Endothelial cell of umbilical vein (primary cell): ENCODE measurements at regions not wholly inside any gene's neighbourhood (a gene's known extent, or its start where the extent isn't known, plus 50 kb on each side); places are given as distances from the start of the nearest gene placed in this dataset.

Experiments
- BruUV-seq: library from RNA; stranded (reverse); fragments of 400-500 nt; replicated peaks from 2 replicates; lab custom pipeline; 2021; lab: Mats Ljungman, UMichigan
- CTCF ChIA-PET: fragments of 300-600, 350-600 bp; sonication (Branson Sonifier 250); formaldehyde crosslinking; loops from one replicate; lab custom pipeline; 2021; ENCODE audit warnings: antibody characterized with exemption, inconsistent platforms; lab: Charles Lee
- POLR2A ChIA-PET: fragments of 300-600, 350-600 bp; sonication (Branson Sonifier 250); formaldehyde crosslinking; loops from one replicate; lab custom pipeline; 2021; ENCODE audit warnings: antibody characterized with exemption, inconsistent platforms; lab: Charles Lee
- DNase-seq: peaks from one replicate; pipeline ENCODE4 v3.0.0-alpha.2; 2011; ENCODE audit warnings: low read depth, low spot score
- FAIRE-seq: peaks from 2 replicates; lab custom pipeline; 2011; peaks lifted over from hg19 to GRCh38; lab: Jason Lieb, UNC
- H2AFZ ChIP-seq: 2 replicates; pipeline ENCODE4 v1.6.0; 2012; ENCODE audit warnings: low read depth, low read length, control low read depth, inconsistent platforms
- H3K27ac ChIP-seq: 2 replicates; pipeline ENCODE4 v1.5.1; 2011; ENCODE audit warnings: low read depth, mild to moderate bottlenecking, control low read depth, low read length, moderate library complexity; ENCODE audit not compliant: insufficient read depth
- H3K27me3 ChIP-seq, 2 experiments: 2 replicates each; pipeline versions ENCODE4 v1.6.0 to v1.6.1; 2011; ENCODE audit warnings: low read length in 2 of 2, mixed read lengths in 1 of 2; ENCODE audit not compliant: control insufficient read depth in 2 of 2, insufficient read depth in 2 of 2
- H3K36me3 ChIP-seq, 2 experiments: 2 replicates in 1 of 2; 3 replicates in 1 of 2; pipeline ENCODE4 v1.5.1; 2011; ENCODE audit warnings: low read length in 2 of 2, mild to moderate bottlenecking in 1 of 2, moderate library complexity in 1 of 2; ENCODE audit not compliant: control insufficient read depth in 2 of 2, insufficient read depth in 2 of 2; ENCODE audit errors: extremely low read depth in 1 of 2
- H3K4me1 ChIP-seq: 3 replicates; pipeline ENCODE4 v1.5.1; 2011; ENCODE audit warnings: mild to moderate bottlenecking, low read length; ENCODE audit not compliant: control insufficient read depth, insufficient read depth; ENCODE audit errors: extremely low read depth
- H3K4me2 ChIP-seq: 2 replicates; pipeline ENCODE4 v1.6.1; 2011; ENCODE audit warnings: low read length, control low read depth, mixed read lengths; ENCODE audit not compliant: insufficient read depth
- H3K4me3 ChIP-seq, 3 experiments: fragments of 200-600 bp in 1 of 3; sonication (generic), shearing (Covaris generic) in 1 of 3; replicated peaks in 1 of 3; 2 replicates each; pipeline ENCODE4 v1.5.1; 2011 to 2016; ENCODE audit warnings: control low read depth in 3 of 3, low read length in 3 of 3, mild to moderate bottlenecking in 2 of 3, inconsistent platforms in 1 of 3, low read depth in 1 of 3, moderate library complexity in 1 of 3; ENCODE audit not compliant: insufficient read depth in 1 of 3
- H3K79me2 ChIP-seq: 2 replicates; pipeline ENCODE4 v1.6.0; 2012; ENCODE audit warnings: low read length, inconsistent platforms; ENCODE audit not compliant: control insufficient read depth, insufficient read depth
- H3K9ac ChIP-seq: replicated peaks from 2 replicates; pipeline ENCODE3; 2011; ENCODE audit warnings: low read length, control low read depth; ENCODE audit not compliant: insufficient read depth; ENCODE audit errors: extremely low read depth
- H3K9me1 ChIP-seq: replicated peaks from 3 replicates; pipeline ENCODE4 v1.6.0; 2011; ENCODE audit warnings: mild to moderate bottlenecking, low read length; ENCODE audit not compliant: control insufficient read depth, insufficient read depth; ENCODE audit errors: extremely low read depth
- H3K9me3 ChIP-seq: replicated peaks from 2 replicates; pipeline ENCODE4 v1.5.1; 2012; ENCODE audit warnings: low read length, inconsistent platforms; ENCODE audit not compliant: control insufficient read depth, insufficient read depth
- H4K20me1 ChIP-seq: replicated peaks from 2 replicates; pipeline ENCODE3; 2011; ENCODE audit warnings: mild to moderate bottlenecking, low read length; ENCODE audit not compliant: control insufficient read depth, insufficient read depth; ENCODE audit errors: extremely low read depth
- EZH2 ChIP-seq: IDR thresholded peaks from 2 replicates; pipeline ENCODE4 v1.6.1; 2012; ENCODE audit warnings: borderline replicate concordance, low read depth, mild to moderate bottlenecking, moderate library complexity, low read length, inconsistent platforms; ENCODE audit not compliant: severe bottlenecking
- FOS ChIP-seq: IDR thresholded peaks from 2 replicates; pipeline ENCODE4 v1.6.1; 2011; ENCODE audit warnings: mild to moderate bottlenecking, low read length, moderate library complexity, borderline replicate concordance; ENCODE audit not compliant: insufficient read depth
- GATA2 ChIP-seq: IDR thresholded peaks from 2 replicates; pipeline ENCODE4 v1.7.0; 2011; ENCODE audit warnings: low read depth, mild to moderate bottlenecking, moderate library complexity, mixed read lengths, low read length; ENCODE audit not compliant: insufficient read length, insufficient read depth
- JUN ChIP-seq: IDR thresholded peaks from 2 replicates; pipeline ENCODE4 v1.6.1; 2011; ENCODE audit warnings: borderline replicate concordance, low read depth; ENCODE audit not compliant: insufficient read length, insufficient read depth
- MAX ChIP-seq: IDR thresholded peaks from 2 replicates; pipeline ENCODE4 v1.6.1; 2011; ENCODE audit not compliant: insufficient read depth, insufficient read length
- MYC ChIP-seq: IDR thresholded peaks from one replicate; pipeline ENCODE4 v1.6.1; 2011; ENCODE audit warnings: mild to moderate bottlenecking, low read depth, low read length
- POLR2A ChIP-seq: IDR thresholded peaks from 2 replicates; pipeline ENCODE4 v1.6.1; 2012; ENCODE audit warnings: low read depth, mild to moderate bottlenecking, control low read depth, low read length
- POLR2AphosphoS5 ChIP-seq: IDR thresholded peaks from 2 replicates; pipeline ENCODE4 v1.6.1; 2012; ENCODE audit warnings: low read depth, mild to moderate bottlenecking, control low read depth, low read length, moderate library complexity; ENCODE audit not compliant: insufficient read depth
- dilution Hi-C: fragments of 300-500 bp; cut with MboI; formaldehyde crosslinking; loops from one replicate; pipeline ENCODE4 v1.15.0; 2019; ENCODE audit warnings: low sequenced_read_pairs; ENCODE audit not compliant: extremely low pct_ligation_motif_present
- intact Hi-C: fragments of 100-400 bp; cut with micrococcal nuclease; formaldehyde crosslinking; loops from one replicate; pipeline ENCODE4 v1.10.0; 2022
- TF ChIP-seq, protein P1 (sequence below), 2 donors: IDR thresholded peaks; 1 replicate in 1 of 2; 2 replicates in 1 of 2; pipeline ENCODE4 v1.5.1; 2011; ENCODE audit warnings: low read length in 2 of 2, mild to moderate bottlenecking in 2 of 2, moderate library complexity in 2 of 2, control low read depth in 1 of 2, inconsistent platforms in 1 of 2, low read depth in 1 of 2; ENCODE audit not compliant: insufficient read depth in 1 of 2; ENCODE audit errors: extremely low read depth in 1 of 2

- FAIRE-seq = peak; percentile 82
- TSS peak; percentile 25 for BruUV-seq
- no peaks in the 10 kb centered on the region for H3K79me2 ChIP-seq
- no peaks in the 10 kb centered on the region for H3K9me3 ChIP-seq
- H4K20me1 ChIP-seq = no peaks in the 10 kb centered on the region
- H3K4me2 ChIP-seq = peak overlapping the region; percentile 30
- H3K36me3 ChIP-seq = peaks cover 0 to 4% of the 10 kb centered on the region in 2 experiments
- ChIA-PET POLR2A (no interaction called here), CTCF (interaction anchor here (0.9 kb wide), 1 partner anchor 157 kb away, joined by 3 read pairs; no protein-coding TSS in a partner anchor)
- no peaks in the 10 kb centered on the region for H3K27me3 ChIP-seq
- dilution Hi-C loops = no loop called here
- H2AFZ ChIP-seq = no peak overlapping the region
- H3K4me3 ChIP-seq = no peak overlapping the region
- no peaks in the 10 kb centered on the region for H3K9me1 ChIP-seq
- DNase-seq = no peak
- TF ChIP-seq EZH2 = no peak
- no peak for TF ChIP-seq MYC
- TF ChIP-seq POLR2AphosphoS5 = peak; percentile 30
- peak; percentile 86 for TF ChIP-seq GATA2
- no peak overlapping the region for H3K27ac ChIP-seq
- intact Hi-C loops = no loop called here
- no peak overlapping the region for H3K9ac ChIP-seq
- H3K4me1 ChIP-seq = peaks cover 11% of the 10 kb centered on the region
Observed at GRCh38 chr2:215611609-215612386, 175.9 kb upstream of the FN1 start.

GRCh38 chr2:215609089-215610032, 173.5 kb upstream of the FN1 start:
- H3K79me2 ChIP-seq = no peaks in the 10 kb centered on the region
- peak; percentile 43 for TF ChIP-seq POLR2A
- TF ChIP-seq GATA2 = no peak
- TF ChIP-seq JUN = no peak
- no peak for TF ChIP-seq FOS
- TF ChIP-seq EZH2 = no peak
- TF ChIP-seq MAX = no peak
- TF ChIP-seq, protein P1, sequence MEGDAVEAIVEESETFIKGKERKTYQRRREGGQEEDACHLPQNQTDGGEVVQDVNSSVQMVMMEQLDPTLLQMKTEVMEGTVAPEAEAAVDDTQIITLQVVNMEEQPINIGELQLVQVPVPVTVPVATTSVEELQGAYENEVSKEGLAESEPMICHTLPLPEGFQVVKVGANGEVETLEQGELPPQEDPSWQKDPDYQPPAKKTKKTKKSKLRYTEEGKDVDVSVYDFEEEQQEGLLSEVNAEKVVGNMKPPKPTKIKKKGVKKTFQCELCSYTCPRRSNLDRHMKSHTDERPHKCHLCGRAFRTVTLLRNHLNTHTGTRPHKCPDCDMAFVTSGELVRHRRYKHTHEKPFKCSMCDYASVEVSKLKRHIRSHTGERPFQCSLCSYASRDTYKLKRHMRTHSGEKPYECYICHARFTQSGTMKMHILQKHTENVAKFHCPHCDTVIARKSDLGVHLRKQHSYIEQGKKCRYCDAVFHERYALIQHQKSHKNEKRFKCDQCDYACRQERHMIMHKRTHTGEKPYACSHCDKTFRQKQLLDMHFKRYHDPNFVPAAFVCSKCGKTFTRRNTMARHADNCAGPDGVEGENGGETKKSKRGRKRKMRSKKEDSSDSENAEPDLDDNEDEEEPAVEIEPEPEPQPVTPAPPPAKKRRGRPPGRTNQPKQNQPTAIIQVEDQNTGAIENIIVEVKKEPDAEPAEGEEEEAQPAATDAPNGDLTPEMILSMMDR (IDR thresholded peaks at IDR 0.05; ENCODE audit: extremely low read depth in 1 of 2, insufficient read depth in 1 of 2, low read depth in 1 of 2, low read length in 2 of 2) = no peak
- H2AFZ ChIP-seq = no peak overlapping the region
- H3K9ac ChIP-seq = no peak overlapping the region
- POLR2A ChIA-PET = no interaction called here
- H4K20me1 ChIP-seq = no peaks in the 10 kb centered on the region
- no peaks in the 10 kb centered on the region for H3K9me3 ChIP-seq
- peak; percentile 56 for FAIRE-seq
- peaks cover 10% of the 10 kb centered on the region for H3K4me1 ChIP-seq
- intact Hi-C loops (no loop called here), dilution Hi-C loops (no loop called here)
- BruUV-seq = no TSS peak
- H3K9me1 ChIP-seq = no peaks in the 10 kb centered on the region
- no peaks in the 10 kb centered on the region for H3K27me3 ChIP-seq
- CTCF ChIA-PET = no interaction called here
- H3K27ac ChIP-seq = no peak overlapping the region
- no peak overlapping the region for H3K4me2 ChIP-seq
- no peak for DNase-seq
- H3K36me3 ChIP-seq = peaks cover 0 to 2% of the 10 kb centered on the region in 2 experiments
- no peak overlapping the region for H3K4me3 ChIP-seq
